ENCODE measurements at regions not wholly inside any gene's neighbourhood (a gene's known extent, or its start where the extent isn't known, plus 50 kb on each side); places are given as distances from the start of the nearest gene placed in this dataset.

DNA sequence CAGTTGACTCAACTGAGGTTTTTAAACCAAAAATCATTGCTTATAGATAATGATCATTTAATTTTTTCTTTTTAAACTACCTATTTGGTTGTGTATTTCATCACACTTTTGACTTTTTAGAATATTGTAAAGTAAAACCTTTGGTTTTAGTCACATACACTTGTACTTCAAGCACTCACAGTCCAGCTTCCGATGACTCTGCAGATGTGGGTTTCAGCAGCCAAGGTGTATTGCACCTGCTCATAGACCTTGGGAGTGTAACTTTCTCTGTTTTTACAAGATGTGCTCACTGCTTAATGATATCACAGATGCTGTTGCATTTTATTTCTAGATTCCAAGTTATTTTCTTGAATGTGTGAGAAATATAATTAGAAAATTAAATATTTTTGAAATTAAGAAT, 188.3 kb upstream of the SLC38A2 start:
- no peak for FAIRE-seq
- Histone ChIP-seq H3K36me3 (ENCODE audit: control insufficient read depth, insufficient read depth, low read length) (no peaks in the 10 kb centered on the region), H3K4me3 (ENCODE audit: low read depth, low read length) (no peak overlapping the region), H3K27me3 (ENCODE audit: control insufficient read depth, insufficient read depth, low read length) (no peaks in the 10 kb centered on the region)
- DNase-seq (ENCODE audit: low read depth): peak; percentile 48
- TF ChIP-seq, protein P1, sequence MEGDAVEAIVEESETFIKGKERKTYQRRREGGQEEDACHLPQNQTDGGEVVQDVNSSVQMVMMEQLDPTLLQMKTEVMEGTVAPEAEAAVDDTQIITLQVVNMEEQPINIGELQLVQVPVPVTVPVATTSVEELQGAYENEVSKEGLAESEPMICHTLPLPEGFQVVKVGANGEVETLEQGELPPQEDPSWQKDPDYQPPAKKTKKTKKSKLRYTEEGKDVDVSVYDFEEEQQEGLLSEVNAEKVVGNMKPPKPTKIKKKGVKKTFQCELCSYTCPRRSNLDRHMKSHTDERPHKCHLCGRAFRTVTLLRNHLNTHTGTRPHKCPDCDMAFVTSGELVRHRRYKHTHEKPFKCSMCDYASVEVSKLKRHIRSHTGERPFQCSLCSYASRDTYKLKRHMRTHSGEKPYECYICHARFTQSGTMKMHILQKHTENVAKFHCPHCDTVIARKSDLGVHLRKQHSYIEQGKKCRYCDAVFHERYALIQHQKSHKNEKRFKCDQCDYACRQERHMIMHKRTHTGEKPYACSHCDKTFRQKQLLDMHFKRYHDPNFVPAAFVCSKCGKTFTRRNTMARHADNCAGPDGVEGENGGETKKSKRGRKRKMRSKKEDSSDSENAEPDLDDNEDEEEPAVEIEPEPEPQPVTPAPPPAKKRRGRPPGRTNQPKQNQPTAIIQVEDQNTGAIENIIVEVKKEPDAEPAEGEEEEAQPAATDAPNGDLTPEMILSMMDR (IDR thresholded peaks at IDR 0.05; ENCODE audit: insufficient read depth, low read length, severe bottlenecking): no peak

DNA sequence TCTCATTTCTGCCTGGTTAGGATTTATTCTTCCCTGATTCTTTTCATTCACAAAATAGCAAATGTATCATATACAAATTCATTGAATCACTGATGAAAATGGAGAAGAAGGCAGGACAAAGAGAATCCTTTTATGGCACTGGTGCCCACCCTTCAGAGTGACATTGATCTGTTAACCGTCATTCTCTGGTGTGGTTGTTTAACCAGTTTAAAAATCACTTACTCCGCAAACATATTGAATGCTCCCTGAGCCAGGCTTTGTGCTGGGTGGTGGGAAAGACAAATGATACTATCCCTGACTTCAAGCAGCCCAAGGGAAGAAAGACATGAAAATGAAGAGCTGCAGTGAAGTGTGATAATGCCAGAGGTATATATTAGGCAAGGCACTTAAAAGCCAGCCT, 187.5 kb upstream of the SLC38A2 start:
- H3K27me3 ChIP-seq (ENCODE audit: control insufficient read depth, insufficient read depth, low read length): no peaks in the 10 kb centered on the region
- DNase-seq (ENCODE audit: low read depth) (peak; percentile 35), FAIRE-seq (no peak)
- no peaks in the 10 kb centered on the region for H3K36me3 ChIP-seq (ENCODE audit: control insufficient read depth, insufficient read depth, low read length)
- no peak overlapping the region for H3K4me3 ChIP-seq (ENCODE audit: low read depth, low read length)
- TF ChIP-seq, protein P1 (IDR thresholded peaks at IDR 0.05; ENCODE audit: insufficient read depth, low read length, severe bottlenecking): no peak

DNA sequence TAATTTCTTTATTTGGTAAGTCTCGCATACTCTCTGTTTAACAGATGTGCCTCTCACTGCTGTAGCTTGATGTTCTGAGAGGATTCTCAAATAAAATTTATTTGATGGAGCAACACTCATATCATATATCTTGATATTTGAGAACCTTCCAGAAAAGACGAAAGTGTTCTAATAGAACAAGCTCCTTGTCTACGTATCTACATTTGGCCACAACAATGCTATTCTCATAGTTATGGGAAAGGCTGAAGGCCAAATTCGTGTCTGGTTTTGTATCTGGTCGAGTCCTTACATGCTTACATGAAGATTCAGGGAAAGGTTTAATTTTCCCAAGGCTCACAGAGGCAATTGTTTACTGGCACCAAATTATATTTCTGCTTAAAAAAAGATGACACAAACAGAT, 186.7 kb upstream of the SLC38A2 start:
- DNase-seq (ENCODE audit: low read depth): peak; percentile 100
- no peak overlapping the region for H3K4me3 ChIP-seq (ENCODE audit: low read depth, low read length)
- TF ChIP-seq, protein P1 (IDR thresholded peaks at IDR 0.05; ENCODE audit: insufficient read depth, low read length, severe bottlenecking): no peak
- peak; percentile 70 for FAIRE-seq
- no peaks in the 10 kb centered on the region for H3K36me3 ChIP-seq (ENCODE audit: control insufficient read depth, insufficient read depth, low read length)
- H3K27me3 ChIP-seq (ENCODE audit: control insufficient read depth, insufficient read depth, low read length): no peaks in the 10 kb centered on the region

DNA sequence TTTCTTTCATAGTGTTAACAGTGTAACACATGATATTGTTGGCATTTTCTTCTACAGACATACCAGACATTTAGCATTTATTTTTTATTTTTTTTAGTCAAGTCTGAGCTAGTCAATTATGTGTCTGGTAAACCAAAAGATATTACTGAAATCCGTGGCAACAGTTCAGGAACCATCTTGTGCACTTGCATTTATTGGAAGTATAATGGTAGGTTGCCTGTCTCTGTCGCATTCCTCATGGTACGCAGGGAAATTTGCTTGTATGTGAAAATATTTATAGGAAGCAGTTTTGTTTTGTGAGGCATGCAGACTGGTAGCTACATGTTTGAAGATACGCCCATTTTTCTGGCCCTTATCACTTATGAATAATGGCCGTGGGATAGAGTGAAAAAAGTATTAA, 186.1 kb upstream of the SLC38A2 start:
- TF ChIP-seq, protein P1 (IDR thresholded peaks at IDR 0.05; ENCODE audit: insufficient read depth, low read length, severe bottlenecking): no peak
- Histone ChIP-seq H3K27me3 (ENCODE audit: control insufficient read depth, insufficient read depth, low read length) (no peaks in the 10 kb centered on the region), H3K36me3 (ENCODE audit: control insufficient read depth, insufficient read depth, low read length) (no peaks in the 10 kb centered on the region), H3K4me3 (ENCODE audit: low read depth, low read length) (no peak overlapping the region)
- DNase-seq (ENCODE audit: low read depth) (peak; percentile 95), FAIRE-seq (no peak)

DNA sequence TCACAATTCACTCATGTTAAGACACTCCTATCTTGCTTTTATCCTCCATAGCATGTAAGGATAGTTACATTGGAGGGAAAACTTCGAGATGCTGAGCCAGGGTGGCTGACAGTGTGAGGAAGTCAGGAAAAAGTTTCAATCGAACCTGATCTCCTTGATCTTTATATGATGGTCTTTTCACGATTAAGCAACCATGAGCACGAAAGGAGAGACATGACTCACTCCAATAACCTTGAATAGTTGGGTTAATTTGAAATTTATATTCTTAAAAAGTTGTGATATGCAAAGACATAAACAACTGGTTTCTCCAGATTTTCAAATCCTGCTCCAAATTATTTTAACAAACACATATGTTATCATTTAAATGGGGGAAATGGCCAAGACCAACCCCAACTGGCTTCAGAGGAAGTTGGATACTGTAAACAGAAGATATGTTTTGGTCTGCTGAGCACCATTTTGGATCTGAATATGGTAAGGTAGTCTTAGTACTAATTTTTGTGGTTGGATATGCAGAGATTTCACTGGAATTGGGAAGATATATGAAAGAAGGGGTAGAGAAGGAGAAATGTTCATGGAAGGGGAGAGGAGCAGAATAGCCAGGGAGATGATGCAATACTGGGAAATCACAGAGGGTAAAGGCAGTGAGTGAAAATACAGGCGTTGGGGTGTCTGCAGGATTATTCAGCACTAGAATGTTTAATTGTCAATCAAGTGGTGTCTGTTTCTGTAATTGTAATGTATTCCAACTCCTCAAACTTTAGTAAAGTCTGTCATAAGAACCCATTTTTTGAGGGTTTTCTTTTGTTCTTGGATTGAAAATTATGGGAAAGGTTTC, 185.2 kb upstream of the SLC38A2 start:
- FAIRE-seq (no peak), DNase-seq (ENCODE audit: low read depth) (peak; percentile 71)
- H3K36me3 ChIP-seq (ENCODE audit: control insufficient read depth, insufficient read depth, low read length): no peaks in the 10 kb centered on the region
- H3K27me3 ChIP-seq (ENCODE audit: control insufficient read depth, insufficient read depth, low read length): no peaks in the 10 kb centered on the region
- no peak overlapping the region for H3K4me3 ChIP-seq (ENCODE audit: low read depth, low read length)
- TF ChIP-seq, protein P1 (IDR thresholded peaks at IDR 0.05; ENCODE audit: insufficient read depth, low read length, severe bottlenecking): no peak

Data from bronchial epithelial cell (primary cell).